PFSK-1 (cell line): ENCODE measurements at regions not wholly inside any gene's neighbourhood (a gene's known extent, or its start where the extent isn't known, plus 50 kb on each side); places are given as distances from the start of the nearest gene placed in this dataset.

Experiments
- FOXP2 ChIP-seq: optimal IDR thresholded peaks from 2 replicates; pipeline ENCODE3; 2011; ENCODE audit warnings: borderline replicate concordance, control low read depth, inconsistent platforms; ENCODE audit not compliant: insufficient read depth; ENCODE audit errors: extremely low read length, extremely low read depth
- POLR2AphosphoS5 ChIP-seq: IDR thresholded peaks from 2 replicates; pipeline ENCODE4 v1.6.1; 2012; ENCODE audit warnings: low read depth, mild to moderate bottlenecking, control low read depth, low read length, moderate library complexity
- SIN3A ChIP-seq: IDR thresholded peaks from 2 replicates; pipeline ENCODE4 v1.6.1; 2012; ENCODE audit warnings: mild to moderate bottlenecking, low read length, moderate library complexity, borderline replicate concordance; ENCODE audit not compliant: insufficient read depth
- TAF1 ChIP-seq: IDR thresholded peaks from 2 replicates; pipeline ENCODE4 v1.6.1; 2012; ENCODE audit warnings: low read length, control low read depth, borderline replicate concordance; ENCODE audit not compliant: insufficient read depth
- TF ChIP-seq, protein P1 (sequence below), 2 experiments: IDR thresholded peaks; 2 replicates each; pipeline versions ENCODE4 v1.6.1 to v1.8.0; 2011 to 2012; ENCODE audit warnings: low read depth in 2 of 2, low read length in 2 of 2, control low read depth in 1 of 2, inconsistent platforms in 1 of 2, mild to moderate bottlenecking in 1 of 2, moderate library complexity in 1 of 2; ENCODE audit not compliant: insufficient read depth in 1 of 2

- TF ChIP-seq POLR2AphosphoS5 (no peak), TAF1 (no peak), SIN3A (no peak), FOXP2 (no peak)
- TF ChIP-seq, protein P1, sequence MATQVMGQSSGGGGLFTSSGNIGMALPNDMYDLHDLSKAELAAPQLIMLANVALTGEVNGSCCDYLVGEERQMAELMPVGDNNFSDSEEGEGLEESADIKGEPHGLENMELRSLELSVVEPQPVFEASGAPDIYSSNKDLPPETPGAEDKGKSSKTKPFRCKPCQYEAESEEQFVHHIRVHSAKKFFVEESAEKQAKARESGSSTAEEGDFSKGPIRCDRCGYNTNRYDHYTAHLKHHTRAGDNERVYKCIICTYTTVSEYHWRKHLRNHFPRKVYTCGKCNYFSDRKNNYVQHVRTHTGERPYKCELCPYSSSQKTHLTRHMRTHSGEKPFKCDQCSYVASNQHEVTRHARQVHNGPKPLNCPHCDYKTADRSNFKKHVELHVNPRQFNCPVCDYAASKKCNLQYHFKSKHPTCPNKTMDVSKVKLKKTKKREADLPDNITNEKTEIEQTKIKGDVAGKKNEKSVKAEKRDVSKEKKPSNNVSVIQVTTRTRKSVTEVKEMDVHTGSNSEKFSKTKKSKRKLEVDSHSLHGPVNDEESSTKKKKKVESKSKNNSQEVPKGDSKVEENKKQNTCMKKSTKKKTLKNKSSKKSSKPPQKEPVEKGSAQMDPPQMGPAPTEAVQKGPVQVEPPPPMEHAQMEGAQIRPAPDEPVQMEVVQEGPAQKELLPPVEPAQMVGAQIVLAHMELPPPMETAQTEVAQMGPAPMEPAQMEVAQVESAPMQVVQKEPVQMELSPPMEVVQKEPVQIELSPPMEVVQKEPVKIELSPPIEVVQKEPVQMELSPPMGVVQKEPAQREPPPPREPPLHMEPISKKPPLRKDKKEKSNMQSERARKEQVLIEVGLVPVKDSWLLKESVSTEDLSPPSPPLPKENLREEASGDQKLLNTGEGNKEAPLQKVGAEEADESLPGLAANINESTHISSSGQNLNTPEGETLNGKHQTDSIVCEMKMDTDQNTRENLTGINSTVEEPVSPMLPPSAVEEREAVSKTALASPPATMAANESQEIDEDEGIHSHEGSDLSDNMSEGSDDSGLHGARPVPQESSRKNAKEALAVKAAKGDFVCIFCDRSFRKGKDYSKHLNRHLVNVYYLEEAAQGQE (IDR thresholded peaks at IDR 0.05; ENCODE audit: insufficient read depth in 1 of 2, low read depth in 2 of 2, low read length in 2 of 2): no peak
Observed at GRCh38 chr2:20513946-20514345, 67.1 kb downstream of the RHOB start.

DNA sequence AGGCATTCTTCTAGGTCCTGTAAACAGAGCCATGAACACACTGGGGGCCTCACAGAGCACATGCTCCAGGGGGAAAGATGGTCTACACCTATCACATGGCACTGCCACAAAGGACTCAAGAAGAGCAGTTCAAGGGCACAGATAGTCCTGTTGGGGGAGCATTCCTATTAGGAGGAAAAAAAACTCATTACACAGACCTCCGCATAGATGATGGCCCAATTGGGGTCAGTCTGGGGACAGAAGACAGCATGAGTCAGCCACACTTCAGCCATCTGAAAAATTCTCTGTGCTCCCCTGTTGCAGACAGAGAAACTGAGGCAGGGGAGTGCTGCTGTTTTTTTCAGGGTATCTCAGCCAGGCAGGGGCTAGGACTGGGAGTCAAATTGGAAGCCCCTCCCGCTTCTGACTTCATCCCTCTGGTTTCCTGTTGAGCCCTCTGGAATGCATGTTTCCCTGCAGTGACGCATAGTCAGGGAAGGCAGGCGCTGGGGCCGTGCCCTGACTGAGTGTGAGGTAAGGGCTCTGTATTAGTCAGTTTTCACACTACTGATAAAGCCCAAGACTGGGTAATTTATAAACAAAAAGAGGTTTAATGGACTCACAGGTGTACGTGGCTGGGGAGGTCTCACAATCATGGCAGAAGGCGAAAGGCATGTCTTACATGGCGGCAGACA is 67.9 kb downstream of the RHOB start:
- TF ChIP-seq SIN3A (no peak), TAF1 (no peak), POLR2AphosphoS5 (no peak), FOXP2 (no peak)
- TF ChIP-seq, protein P1 (IDR thresholded peaks at IDR 0.05; ENCODE audit: insufficient read depth in 1 of 2, low read depth in 2 of 2, low read length in 2 of 2): no peak

GRCh38 chr2:20515290-20516220 is 68.7 kb downstream of the RHOB start:
- no peak for TF ChIP-seq TAF1

DNA sequence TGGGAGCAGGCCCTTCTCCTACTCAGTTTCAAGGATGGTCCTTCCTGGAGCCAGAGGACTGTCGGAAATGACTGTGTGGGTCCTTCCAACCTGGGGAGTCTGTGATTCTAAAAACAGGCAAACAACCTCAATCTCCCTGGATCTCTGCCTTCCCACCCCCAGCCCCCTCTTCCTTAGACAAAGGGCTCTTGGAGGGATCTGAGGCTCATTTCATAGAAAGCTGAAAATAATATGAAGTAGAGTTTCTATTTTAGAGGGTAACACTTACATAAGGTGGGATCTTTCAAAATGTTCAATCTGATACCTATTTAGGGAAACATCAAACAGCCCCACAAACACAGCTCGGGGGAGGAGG is 69.4 kb downstream of the RHOB start:
- no peak for TF ChIP-seq SIN3A
- no peak for TF ChIP-seq FOXP2
- no peak for TF ChIP-seq POLR2AphosphoS5
- TF ChIP-seq TAF1: no peak
- TF ChIP-seq, protein P1 (IDR thresholded peaks at IDR 0.05; ENCODE audit: insufficient read depth in 1 of 2, low read depth in 2 of 2, low read length in 2 of 2): no peak

DNA sequence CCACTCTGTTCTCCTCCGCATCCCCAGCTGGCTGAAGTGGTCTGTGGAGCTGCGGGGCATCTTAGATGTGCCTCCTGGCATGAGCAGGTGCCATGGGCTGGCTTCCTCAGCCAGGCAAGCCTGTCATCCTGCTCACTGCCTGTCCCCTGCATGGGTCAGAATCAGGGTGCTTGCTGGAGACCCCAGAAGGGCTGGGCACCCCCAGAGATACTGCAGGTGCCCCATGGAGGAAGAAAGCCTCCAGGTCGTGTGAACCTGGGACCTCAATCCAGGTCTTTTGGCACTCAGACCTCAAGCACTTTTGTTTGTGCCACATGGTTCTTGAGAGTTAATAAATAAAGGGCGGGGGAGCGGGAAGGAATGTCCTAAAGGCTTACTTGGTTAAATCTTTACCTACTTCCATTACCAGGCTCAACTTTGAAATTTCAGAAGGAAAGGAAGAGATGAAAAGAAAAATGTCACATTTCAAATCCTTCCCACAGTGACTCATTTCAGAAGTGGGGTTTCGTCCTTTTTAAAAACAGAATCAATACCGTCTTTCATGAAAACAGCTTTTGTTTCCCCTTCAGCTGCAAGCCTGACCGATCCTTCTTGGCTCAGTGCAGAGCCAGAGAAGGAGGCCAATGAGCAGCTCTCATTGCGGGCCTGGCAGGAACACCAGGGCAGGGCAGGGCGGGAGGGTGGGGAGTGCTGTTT is 69.9 kb downstream of the RHOB start:
- TF ChIP-seq FOXP2 (no peak), TAF1 (no peak), POLR2AphosphoS5 (no peak)
- TF ChIP-seq, protein P1 (IDR thresholded peaks at IDR 0.05; ENCODE audit: insufficient read depth in 1 of 2, low read depth in 2 of 2, low read length in 2 of 2): no peak
